Activated T-helper 1 cell treated with anti-CD3 and anti-CD28 coated beads, Interleukin-12 subunit alpha, Interleukin-12 subunit beta, Interleukin-2, Interleukin-4 antibody, amounts not matched to agents 30 ng/mL and 10 ng/mL and 1 ng/mL, durations not matched to agents 14 hours and 24 hours and 36 hours (primary cell): ENCODE measurements at regions not wholly inside any gene's neighbourhood (a gene's known extent, or its start where the extent isn't known, plus 50 kb on each side); places are given as distances from the start of the nearest gene placed in this dataset.

Experiments used
- DNase-seq: peaks from one replicate; pipeline ENCODE4 v3.0.0; 2021; ENCODE audit warnings: low spot score
- H3K27ac Mint-ChIP-seq: one replicate; pipeline ENCODE4 v1.8.0; 2021; ENCODE audit warnings: mild to moderate bottlenecking, mixed read lengths
- H3K27me3 Mint-ChIP-seq: one replicate; pipeline ENCODE4 v1.8.0; 2022; ENCODE audit warnings: mild to moderate bottlenecking, moderate library complexity, mixed read lengths; ENCODE audit not compliant: insufficient read depth
- H3K36me3 Mint-ChIP-seq: one replicate; pipeline ENCODE4 v1.8.0; 2021; ENCODE audit warnings: low read depth, mixed read lengths
- H3K4me1 Mint-ChIP-seq: one replicate; pipeline ENCODE4 v1.8.0; 2021; ENCODE audit warnings: low read depth, mixed read lengths
- H3K4me3 Mint-ChIP-seq: one replicate; pipeline ENCODE4 v1.8.0; 2021; ENCODE audit warnings: mild to moderate bottlenecking, moderate library complexity, mixed read lengths
- H3K9me3 Mint-ChIP-seq: one replicate; pipeline ENCODE4 v1.8.0; 2021; ENCODE audit warnings: mixed read lengths
- intact Hi-C: fragments of 100-400 bp; cut with micrococcal nuclease; formaldehyde crosslinking; loops from one replicate; pipeline ENCODE4 v1.15.1; 2024

DNA sequence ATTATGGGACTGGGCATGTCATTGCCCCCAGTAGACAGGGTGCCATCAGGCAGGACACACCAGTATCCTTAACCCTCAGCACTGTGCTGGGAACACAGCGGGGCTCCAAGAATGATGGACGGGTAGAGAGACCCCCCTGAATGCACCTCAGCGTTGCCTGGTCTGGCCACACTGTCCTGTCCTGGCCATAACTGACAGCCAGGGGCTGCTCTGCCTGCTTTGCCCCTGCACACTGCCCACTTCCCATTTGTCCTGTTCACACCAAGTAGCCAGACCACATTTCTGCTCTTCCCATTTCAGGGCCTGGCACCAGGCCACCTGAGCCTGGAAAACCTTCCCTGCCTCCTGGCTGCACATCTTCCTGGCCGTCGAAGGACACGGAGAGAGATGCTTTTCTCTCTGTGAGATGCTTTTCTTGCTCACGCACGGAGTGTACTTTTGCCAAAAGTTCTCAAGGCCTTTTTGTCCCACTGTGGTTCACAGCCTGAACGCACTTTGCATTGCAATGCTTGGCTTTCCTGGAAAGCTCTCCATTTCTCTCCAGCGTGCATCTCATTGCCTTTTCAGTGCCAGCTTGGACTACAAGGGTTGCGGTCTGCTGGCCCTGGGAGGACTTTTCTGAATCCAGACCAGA lies 131.0 kb upstream of the EEPD1 start:
- no peak overlapping the region for H3K27ac Mint-ChIP-seq
- DNase-seq, result no peak
- H3K9me3 Mint-ChIP-seq, result no peaks in the 10 kb centered on the region
- intact Hi-C loops, result no loop called here
- no peak overlapping the region for H3K4me3 Mint-ChIP-seq
- peaks cover 9% of the 10 kb centered on the region for H3K27me3 Mint-ChIP-seq
- H3K36me3 Mint-ChIP-seq, result no peaks in the 10 kb centered on the region
- H3K4me1 Mint-ChIP-seq, result no peaks in the 10 kb centered on the region

DNA sequence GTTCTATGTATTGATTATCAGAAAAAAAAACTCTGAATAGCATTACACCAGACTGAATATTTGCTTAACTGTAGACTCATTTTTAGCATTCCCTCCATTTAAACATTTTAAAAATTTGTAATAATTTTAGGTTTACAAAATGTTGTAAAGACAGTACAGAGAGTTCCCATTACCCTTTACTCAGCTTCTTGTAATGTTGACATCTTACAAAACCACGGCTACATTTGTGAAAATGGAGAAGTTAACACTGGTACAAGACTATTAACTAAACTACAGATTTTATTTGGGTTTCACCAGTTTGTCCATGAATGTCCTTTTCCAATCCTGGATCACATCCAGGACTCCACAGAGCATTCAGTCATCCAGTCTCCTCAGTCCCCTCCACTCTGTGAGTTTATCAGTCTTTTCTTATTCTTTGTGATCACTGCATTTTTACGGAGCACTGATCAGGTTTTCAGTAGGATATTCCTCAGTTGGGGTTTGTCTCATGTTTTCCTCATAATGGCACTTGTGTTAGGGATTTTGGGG lies 130.0 kb upstream of the EEPD1 start:
- H3K27me3 Mint-ChIP-seq, result peaks cover 11% of the 10 kb centered on the region
- no peak overlapping the region for H3K27ac Mint-ChIP-seq
- intact Hi-C loops, result no loop called here
- DNase-seq, result no peak
- H3K4me3 Mint-ChIP-seq, result no peak overlapping the region
- no peaks in the 10 kb centered on the region for H3K36me3 Mint-ChIP-seq
- H3K9me3 Mint-ChIP-seq, result no peaks in the 10 kb centered on the region
- H3K4me1 Mint-ChIP-seq, result no peaks in the 10 kb centered on the region

DNA sequence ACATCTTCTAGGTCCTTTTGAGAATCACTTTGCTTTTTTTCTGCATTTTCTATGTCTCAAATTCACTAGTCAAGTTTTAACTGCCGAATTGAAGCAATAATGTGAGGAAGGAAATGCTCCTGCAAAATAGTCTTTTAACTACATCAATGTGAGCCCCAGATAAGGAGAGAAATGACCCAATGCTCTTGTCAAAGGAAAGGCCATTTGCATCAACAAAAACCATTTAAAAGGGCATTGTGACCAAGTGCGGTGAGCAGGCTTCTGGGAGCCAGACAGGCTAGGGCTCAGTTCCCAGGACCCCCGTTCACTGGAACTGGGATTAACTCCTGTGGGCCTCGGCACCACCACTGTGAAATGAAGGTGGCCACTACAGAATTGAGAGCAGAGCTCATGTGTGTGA lies 127.9 kb upstream of the EEPD1 start:
- no peak overlapping the region for H3K4me3 Mint-ChIP-seq
- DNase-seq, result no peak
- H3K27me3 Mint-ChIP-seq, result peaks cover 11% of the 10 kb centered on the region
- no peaks in the 10 kb centered on the region for H3K36me3 Mint-ChIP-seq
- no peak overlapping the region for H3K27ac Mint-ChIP-seq
- intact Hi-C loops, result no loop called here
- no peaks in the 10 kb centered on the region for H3K4me1 Mint-ChIP-seq
- H3K9me3 Mint-ChIP-seq, result no peaks in the 10 kb centered on the region

GRCh38 chr7:36029311-36029710 lies 123.7 kb upstream of the EEPD1 start:
- H3K9me3 Mint-ChIP-seq, result no peaks in the 10 kb centered on the region
- no peak overlapping the region for H3K27ac Mint-ChIP-seq
- no peaks in the 10 kb centered on the region for H3K4me1 Mint-ChIP-seq
- no peak overlapping the region for H3K4me3 Mint-ChIP-seq
- DNase-seq, result no peak
- intact Hi-C loops, result no loop called here
- peaks cover 20% of the 10 kb centered on the region for H3K27me3 Mint-ChIP-seq
- no peaks in the 10 kb centered on the region for H3K36me3 Mint-ChIP-seq

- no peaks in the 10 kb centered on the region for H3K4me1 Mint-ChIP-seq
- no peaks in the 10 kb centered on the region for H3K9me3 Mint-ChIP-seq
- DNase-seq, result no peak
- peaks cover 14% of the 10 kb centered on the region for H3K27me3 Mint-ChIP-seq
- intact Hi-C loops, result no loop called here
- no peaks in the 10 kb centered on the region for H3K36me3 Mint-ChIP-seq
- no peak overlapping the region for H3K4me3 Mint-ChIP-seq
- H3K27ac Mint-ChIP-seq, result no peak overlapping the region
Measured at GRCh38 chr7:36029853-36030515, 123.1 kb upstream of the EEPD1 start.

DNA sequence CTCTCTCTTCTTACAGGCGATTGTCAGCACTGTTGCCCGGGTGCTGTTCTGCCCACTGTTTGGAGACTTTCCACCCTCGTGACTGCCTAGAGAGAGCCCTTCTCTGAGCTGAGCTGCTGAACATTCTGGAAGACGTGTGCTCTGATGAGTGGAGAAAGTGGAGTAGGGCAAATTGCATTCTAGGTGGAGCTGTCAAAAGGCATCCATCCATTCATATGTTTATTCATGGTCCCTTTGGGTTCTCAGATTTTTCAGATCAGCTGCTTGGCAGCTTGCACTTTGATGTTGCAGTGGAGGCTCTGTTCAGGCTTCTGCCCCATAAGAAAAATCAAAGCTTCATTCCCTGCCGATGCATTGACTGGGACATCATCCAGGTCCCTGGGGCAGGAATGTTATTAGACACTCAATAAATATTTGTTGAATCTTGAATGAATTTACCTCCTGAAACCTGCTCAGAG lies 120.7 kb upstream of the EEPD1 start:
- H3K4me1 Mint-ChIP-seq, result no peaks in the 10 kb centered on the region
- no peaks in the 10 kb centered on the region for H3K9me3 Mint-ChIP-seq
- H3K36me3 Mint-ChIP-seq, result no peaks in the 10 kb centered on the region
- H3K27ac Mint-ChIP-seq, result no peak overlapping the region
- intact Hi-C loops, result no loop called here
- DNase-seq, result no peak
- H3K27me3 Mint-ChIP-seq, result peaks cover 13% of the 10 kb centered on the region
- H3K4me3 Mint-ChIP-seq, result no peak overlapping the region

DNA sequence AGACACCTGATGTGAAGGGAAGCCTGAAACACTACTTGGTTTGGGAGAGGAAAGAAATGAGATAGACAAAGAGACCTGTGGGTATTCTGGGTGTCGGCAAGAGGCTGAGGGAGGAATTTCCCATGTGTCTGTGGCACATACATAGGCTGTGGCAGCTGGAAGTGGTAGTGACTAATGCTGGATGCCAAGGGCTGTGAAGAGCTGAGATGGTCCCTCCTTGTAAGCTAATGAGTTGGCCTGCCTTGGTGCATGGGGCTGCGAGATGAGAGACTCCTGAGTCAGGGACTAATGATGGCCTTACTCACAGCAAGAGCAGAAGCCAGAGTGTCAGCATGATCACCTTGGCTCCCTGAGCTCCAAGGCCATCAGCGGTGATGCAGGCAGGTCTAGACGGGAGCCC lies 119.0 kb upstream of the EEPD1 start:
- Mint-ChIP-seq H3K4me1 (no peaks in the 10 kb centered on the region), H3K9me3 (no peaks in the 10 kb centered on the region), H3K36me3 (no peaks in the 10 kb centered on the region), H3K4me3 (no peak overlapping the region), H3K27me3 (peaks cover 11% of the 10 kb centered on the region), H3K27ac (no peak overlapping the region)
- DNase-seq, result no peak
- intact Hi-C loops, result no loop called here

DNA sequence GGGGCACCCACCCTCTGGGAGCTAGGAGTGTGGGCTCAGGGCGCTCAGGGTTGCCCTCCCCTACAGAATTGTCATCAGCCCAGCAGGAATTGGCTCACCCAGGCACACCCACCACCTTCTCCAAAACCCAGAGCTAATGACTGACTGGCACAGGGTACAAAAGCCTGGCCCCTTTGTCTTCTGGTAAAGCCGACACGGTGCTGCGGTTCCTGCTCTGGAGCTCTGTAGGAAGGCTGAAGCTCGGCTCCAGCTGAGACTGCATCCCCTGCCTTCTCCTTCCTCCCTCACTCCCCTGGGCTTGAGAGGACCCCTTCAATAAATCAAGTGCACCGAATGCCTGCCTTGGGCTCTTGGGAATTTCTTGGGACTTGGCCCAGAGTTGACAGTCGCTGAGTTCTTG lies 117.9 kb upstream of the EEPD1 start:
- Mint-ChIP-seq H3K4me3 (no peak overlapping the region), H3K27me3 (peaks cover 11% of the 10 kb centered on the region), H3K36me3 (no peaks in the 10 kb centered on the region), H3K27ac (no peak overlapping the region), H3K4me1 (no peaks in the 10 kb centered on the region), H3K9me3 (no peaks in the 10 kb centered on the region)
- intact Hi-C loops, result no loop called here
- DNase-seq, result no peak

DNA sequence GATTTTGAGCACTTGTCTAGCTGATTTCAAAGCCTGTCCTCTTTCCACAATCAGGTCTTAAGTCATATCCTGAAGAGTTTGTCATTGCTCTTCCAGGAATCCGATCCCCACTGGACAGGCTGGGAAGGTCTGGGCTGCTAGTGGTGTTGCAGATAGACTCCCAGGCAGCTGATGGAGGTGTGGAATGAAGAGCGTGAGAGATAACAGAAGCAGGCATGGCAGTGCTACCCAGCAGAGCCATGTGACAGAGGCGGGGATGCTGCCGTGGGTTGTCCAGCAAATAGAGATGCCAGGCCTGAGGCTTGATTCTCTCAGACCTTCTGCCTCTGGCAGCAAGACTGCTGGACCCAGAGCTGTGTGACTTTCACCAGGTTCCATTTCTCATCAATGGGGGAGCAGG lies 116.5 kb upstream of the EEPD1 start:
- H3K27me3 Mint-ChIP-seq, result peaks cover 13% of the 10 kb centered on the region
- intact Hi-C loops, result no loop called here
- H3K4me1 Mint-ChIP-seq, result no peaks in the 10 kb centered on the region
- no peaks in the 10 kb centered on the region for H3K36me3 Mint-ChIP-seq
- no peaks in the 10 kb centered on the region for H3K9me3 Mint-ChIP-seq
- no peak overlapping the region for H3K4me3 Mint-ChIP-seq
- H3K27ac Mint-ChIP-seq, result no peak overlapping the region
- no peak for DNase-seq

DNA sequence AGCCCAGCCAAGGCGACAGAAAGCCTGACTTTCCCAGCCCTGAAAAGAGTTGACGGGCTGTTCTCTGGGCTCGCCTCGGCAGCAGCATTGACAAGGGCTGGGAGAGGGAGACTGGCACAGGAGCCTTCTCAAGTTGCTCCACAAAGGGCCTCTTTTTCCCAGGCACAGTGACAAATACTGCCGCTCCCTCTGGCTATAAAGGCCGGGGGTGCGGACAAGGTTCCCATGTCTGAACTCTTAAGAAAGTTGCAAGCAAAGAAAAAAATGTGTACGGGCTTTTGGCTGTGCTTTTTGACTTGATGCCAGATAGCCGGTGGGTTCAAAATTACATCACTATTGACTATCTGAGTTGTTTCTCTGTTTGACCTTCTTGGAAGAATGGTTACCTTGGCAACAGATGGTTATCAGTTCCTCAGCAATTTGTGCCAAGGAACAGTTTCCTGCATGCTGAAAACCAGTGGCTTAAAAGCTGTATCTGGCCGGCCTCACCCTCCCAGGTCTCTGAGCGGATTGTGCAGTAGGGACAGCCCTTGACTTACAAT lies 115.9 kb upstream of the EEPD1 start:
- Mint-ChIP-seq H3K27ac (no peak overlapping the region), H3K27me3 (peaks cover 10% of the 10 kb centered on the region), H3K4me3 (no peak overlapping the region), H3K9me3 (no peaks in the 10 kb centered on the region), H3K4me1 (no peaks in the 10 kb centered on the region), H3K36me3 (no peaks in the 10 kb centered on the region)
- intact Hi-C loops, result no loop called here
- no peak for DNase-seq

DNA sequence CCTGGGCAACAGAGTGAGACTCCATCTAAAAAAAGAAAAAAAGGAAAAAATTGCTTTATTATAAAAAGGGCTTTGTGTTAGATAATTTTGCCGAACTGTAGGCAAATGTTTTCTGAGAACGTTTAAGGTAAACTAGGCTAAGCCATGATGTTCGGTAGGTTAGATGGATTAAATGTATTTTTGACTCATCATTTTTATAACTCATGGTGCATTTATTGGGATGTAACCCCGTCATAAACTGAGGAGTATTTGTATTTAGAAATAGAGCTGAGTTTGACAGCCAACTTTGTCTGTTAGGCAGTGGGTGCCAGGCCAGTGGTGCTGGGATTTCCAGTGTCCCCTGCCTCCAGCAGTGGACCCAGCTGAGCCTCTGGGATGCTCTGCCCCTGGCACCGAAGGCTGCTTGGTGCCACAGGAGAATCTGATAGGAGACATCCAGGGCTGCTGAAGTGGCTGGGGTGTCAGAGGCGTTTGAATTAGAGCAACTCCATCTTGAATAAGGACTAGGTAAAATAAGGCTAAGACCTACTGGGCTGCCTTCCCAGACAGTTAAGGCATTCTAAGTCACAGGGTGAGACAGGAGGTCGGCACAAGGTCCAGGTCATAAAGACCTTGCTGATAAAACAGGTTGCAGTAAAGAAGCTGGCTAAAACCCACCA lies 114.9 kb upstream of the EEPD1 start:
- no peak overlapping the region for H3K4me3 Mint-ChIP-seq
- intact Hi-C loops, result no loop called here
- H3K4me1 Mint-ChIP-seq, result no peaks in the 10 kb centered on the region
- H3K9me3 Mint-ChIP-seq, result no peaks in the 10 kb centered on the region
- H3K36me3 Mint-ChIP-seq, result no peaks in the 10 kb centered on the region
- no peak overlapping the region for H3K27ac Mint-ChIP-seq
- DNase-seq, result no peak
- H3K27me3 Mint-ChIP-seq, result peaks cover 4% of the 10 kb centered on the region

DNA sequence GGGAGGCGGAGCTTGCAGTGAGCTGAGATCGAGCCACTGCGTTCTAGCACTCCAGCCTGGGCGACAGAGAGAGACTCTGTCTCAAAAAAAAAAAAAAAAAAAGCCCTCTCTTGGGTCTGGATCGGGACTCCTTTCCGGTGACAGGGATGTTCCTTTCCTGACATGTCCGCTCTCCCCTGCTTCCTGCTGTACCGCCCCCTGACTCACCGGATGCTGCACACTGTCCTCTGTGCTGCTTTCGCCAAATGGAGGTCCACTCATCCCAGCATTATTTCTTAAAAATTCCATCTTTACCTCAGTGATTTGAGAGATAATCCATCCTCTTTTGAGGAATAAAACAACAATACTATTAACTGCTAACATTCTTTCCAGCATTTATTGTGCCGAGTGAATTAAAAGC lies 113.8 kb upstream of the EEPD1 start:
- intact Hi-C loops, result no loop called here
- Mint-ChIP-seq H3K27me3 (peaks cover 4% of the 10 kb centered on the region), H3K36me3 (no peaks in the 10 kb centered on the region), H3K4me3 (no peak overlapping the region), H3K27ac (no peak overlapping the region), H3K9me3 (no peaks in the 10 kb centered on the region), H3K4me1 (no peaks in the 10 kb centered on the region)
- DNase-seq, result no peak

- Mint-ChIP-seq H3K4me1 (no peaks in the 10 kb centered on the region), H3K4me3 (no peak overlapping the region), H3K27ac (no peak overlapping the region), H3K27me3 (peaks cover 4% of the 10 kb centered on the region), H3K9me3 (no peaks in the 10 kb centered on the region), H3K36me3 (no peaks in the 10 kb centered on the region)
- intact Hi-C loops, result no loop called here
- DNase-seq, result no peak
Measured at GRCh38 chr7:36039671-36040070, 113.4 kb upstream of the EEPD1 start.
